GM12864 (cell line): ENCODE measurements at regions not wholly inside any gene's neighbourhood (a gene's known extent, or its start where the extent isn't known, plus 50 kb on each side); places are given as distances from the start of the nearest gene placed in this dataset.

Source experiments
- DNase-seq: peaks from one replicate; pipeline ENCODE4 v3.0.0-alpha.2; 2011; ENCODE audit warnings: low read depth
- H3K4me3 ChIP-seq: 2 replicates; pipeline ENCODE4 v1.5.1; 2011; ENCODE audit warnings: mild to moderate bottlenecking, low read depth, low read length, control low read depth
- CTCF ChIP-seq: IDR thresholded peaks from 2 replicates; pipeline ENCODE4 v1.5.1; 2011; ENCODE audit warnings: low read depth, mild to moderate bottlenecking, moderate library complexity, low read length, control low read depth, inconsistent platforms; ENCODE audit errors: missing control alignments

GRCh38 chr15:57884936-57885335, 178.4 kb downstream of the POLR2M start:
- DNase-seq = no peak
- H3K4me3 ChIP-seq = no peak overlapping the region
- no peak for TF ChIP-seq CTCF

- no peak for TF ChIP-seq CTCF
- no peak overlapping the region for H3K4me3 ChIP-seq
- DNase-seq = no peak
These were observed 178.9 kb downstream of the POLR2M start for GRCh38 chr15:57885435-57885834.

- TF ChIP-seq CTCF = no peak
- no peak for DNase-seq
- H3K4me3 ChIP-seq = no peak overlapping the region
These were observed 177.7 kb downstream of the ALDH1A2 start for GRCh38 chr15:57887825-57888224.

- TF ChIP-seq CTCF = no peak
- DNase-seq = no peak
- H3K4me3 ChIP-seq = no peak overlapping the region
These were observed 175.2 kb downstream of the ALDH1A2 start for GRCh38 chr15:57890351-57890750.

GRCh38 chr15:57890878-57891277, 174.6 kb downstream of the ALDH1A2 start:
- no peak overlapping the region for H3K4me3 ChIP-seq
- no peak for DNase-seq
- TF ChIP-seq CTCF = no peak

- TF ChIP-seq CTCF = no peak
- DNase-seq = no peak
- H3K4me3 ChIP-seq = no peak overlapping the region
These were observed 173.3 kb downstream of the ALDH1A2 start for GRCh38 chr15:57892181-57892580.

- no peak for TF ChIP-seq CTCF
- no peak overlapping the region for H3K4me3 ChIP-seq
- no peak for DNase-seq
These were observed 172.5 kb downstream of the ALDH1A2 start for GRCh38 chr15:57893040-57893439.
